GM18511 (cell line): ENCODE measurements at regions not wholly inside any gene's neighbourhood (a gene's known extent, or its start where the extent isn't known, plus 50 kb on each side); places are given as distances from the start of the nearest gene placed in this dataset.

ENCODE experiments used
- ATAC-seq: cut with Tn5 transposase; IDR thresholded peaks from one replicate; pipeline ENCODE4 v1.9.1; 2021; ENCODE audit warnings: mild to moderate bottlenecking, moderate library complexity; ENCODE audit not compliant: unreplicated experiment

- ATAC-seq = no peak
Measured at GRCh38 chr1:55612988-55613387, 397.8 kb upstream of the USP24 start.

GRCh38 chr1:55611123-55611522 lies 396.0 kb upstream of the USP24 start:
- no peak for ATAC-seq

GRCh38 chr1:55610203-55610602 lies 395.0 kb upstream of the USP24 start:
- ATAC-seq = no peak

GRCh38 chr1:55609630-55610029 lies 394.5 kb upstream of the USP24 start:
- no peak for ATAC-seq

GRCh38 chr1:55605155-55605554 lies 390.0 kb upstream of the USP24 start:
- ATAC-seq = no peak

GRCh38 chr1:55604749-55605148 lies 389.6 kb upstream of the USP24 start:
- no peak for ATAC-seq

- ATAC-seq = no peak
Measured at GRCh38 chr1:55604179-55604578, 389.0 kb upstream of the USP24 start.

- no peak for ATAC-seq
Measured at GRCh38 chr1:55600242-55600641, 385.1 kb upstream of the USP24 start.

- no peak for ATAC-seq
Measured at GRCh38 chr1:55597910-55598309, 382.7 kb upstream of the USP24 start.

GRCh38 chr1:55594701-55595100 lies 379.5 kb upstream of the USP24 start:
- ATAC-seq = no peak

- ATAC-seq = no peak
Measured at GRCh38 chr1:55593298-55593697, 378.1 kb upstream of the USP24 start.

GRCh38 chr1:55592122-55592521 lies 377.0 kb upstream of the USP24 start:
- ATAC-seq = no peak

- ATAC-seq = no peak
Measured at GRCh38 chr1:55589671-55590297, 374.6 kb upstream of the USP24 start.

GRCh38 chr1:55588309-55588708 lies 373.1 kb upstream of the USP24 start:
- ATAC-seq = no peak

- no peak for ATAC-seq
Measured at GRCh38 chr1:55586771-55587170, 371.6 kb upstream of the USP24 start.

- ATAC-seq = no peak
Measured at GRCh38 chr1:55585402-55585792, 370.2 kb upstream of the USP24 start.

GRCh38 chr1:55584526-55585401 lies 369.6 kb upstream of the USP24 start:
- ATAC-seq = no peak

GRCh38 chr1:55582084-55582483 lies 366.9 kb upstream of the USP24 start:
- ATAC-seq = no peak

- ATAC-seq = no peak
Measured at GRCh38 chr1:55580845-55581332, 365.7 kb upstream of the USP24 start.

GRCh38 chr1:55579332-55580001 lies 364.3 kb upstream of the USP24 start:
- no peak for ATAC-seq

GRCh38 chr1:55578646-55579045 lies 363.5 kb upstream of the USP24 start:
- no peak for ATAC-seq
